AG10803 (cell line): ENCODE measurements at regions not wholly inside any gene's neighbourhood (a gene's known extent, or its start where the extent isn't known, plus 50 kb on each side); places are given as distances from the start of the nearest gene placed in this dataset.

ENCODE experiments used
- DNase-seq: peaks from one replicate; pipeline ENCODE4 v3.0.0; 2010; ENCODE audit warnings: low read depth
- H3K4me3 ChIP-seq: 2 replicates; pipeline ENCODE4 v1.5.1; 2011; ENCODE audit warnings: mild to moderate bottlenecking, low read length, control low read depth
- TF ChIP-seq, protein P1 (sequence below): conservative IDR thresholded peaks from 2 replicates; pipeline ENCODE4 v1.5.1; 2011; ENCODE audit warnings: mild to moderate bottlenecking, low read length, control low read depth, inconsistent platforms

DNA sequence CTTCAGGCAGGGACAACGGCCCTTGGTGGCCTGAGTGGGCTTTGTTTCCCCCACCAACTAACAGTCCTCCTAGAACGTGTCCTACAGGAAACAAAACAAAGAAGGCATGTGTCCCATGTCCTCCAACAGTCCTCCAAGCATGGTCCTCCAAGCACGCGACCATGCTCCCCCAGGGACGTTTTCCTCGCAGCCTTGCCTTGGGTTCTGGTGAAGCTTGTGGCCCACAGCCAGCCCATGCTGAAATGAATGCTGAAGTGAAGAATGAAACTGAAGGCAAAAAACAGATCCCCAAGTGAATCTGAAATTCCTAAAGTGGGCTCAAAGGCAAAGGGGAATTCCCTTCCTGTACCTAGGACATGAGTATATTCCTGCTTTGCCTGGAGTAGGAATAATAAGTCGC, 176.6 kb downstream of the JCAD start:
- H3K4me3 ChIP-seq = no peak overlapping the region
- TF ChIP-seq, protein P1, sequence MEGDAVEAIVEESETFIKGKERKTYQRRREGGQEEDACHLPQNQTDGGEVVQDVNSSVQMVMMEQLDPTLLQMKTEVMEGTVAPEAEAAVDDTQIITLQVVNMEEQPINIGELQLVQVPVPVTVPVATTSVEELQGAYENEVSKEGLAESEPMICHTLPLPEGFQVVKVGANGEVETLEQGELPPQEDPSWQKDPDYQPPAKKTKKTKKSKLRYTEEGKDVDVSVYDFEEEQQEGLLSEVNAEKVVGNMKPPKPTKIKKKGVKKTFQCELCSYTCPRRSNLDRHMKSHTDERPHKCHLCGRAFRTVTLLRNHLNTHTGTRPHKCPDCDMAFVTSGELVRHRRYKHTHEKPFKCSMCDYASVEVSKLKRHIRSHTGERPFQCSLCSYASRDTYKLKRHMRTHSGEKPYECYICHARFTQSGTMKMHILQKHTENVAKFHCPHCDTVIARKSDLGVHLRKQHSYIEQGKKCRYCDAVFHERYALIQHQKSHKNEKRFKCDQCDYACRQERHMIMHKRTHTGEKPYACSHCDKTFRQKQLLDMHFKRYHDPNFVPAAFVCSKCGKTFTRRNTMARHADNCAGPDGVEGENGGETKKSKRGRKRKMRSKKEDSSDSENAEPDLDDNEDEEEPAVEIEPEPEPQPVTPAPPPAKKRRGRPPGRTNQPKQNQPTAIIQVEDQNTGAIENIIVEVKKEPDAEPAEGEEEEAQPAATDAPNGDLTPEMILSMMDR = no peak
- no peak for DNase-seq

DNA sequence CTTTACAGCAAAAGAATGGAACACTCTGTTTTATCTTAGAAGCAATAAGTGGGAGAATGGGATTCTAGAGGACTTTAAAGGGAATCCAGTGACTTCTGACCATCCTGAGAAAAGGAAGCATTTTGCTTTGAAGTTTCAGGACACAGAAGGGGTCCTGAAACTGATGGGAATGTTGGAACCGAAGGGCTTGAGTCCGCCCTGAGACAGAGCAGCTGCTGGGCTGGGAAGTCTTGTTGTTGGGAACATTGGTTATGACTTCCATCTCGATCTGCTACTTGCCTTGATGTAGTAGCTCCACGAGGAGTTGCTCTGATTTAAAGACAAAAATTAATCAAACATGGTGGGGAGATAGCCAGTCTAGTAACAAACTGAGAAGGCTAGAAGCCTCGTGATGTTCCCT, 177.6 kb downstream of the JCAD start:
- DNase-seq = no peak
- H3K4me3 ChIP-seq = no peak overlapping the region
- TF ChIP-seq, protein P1 = no peak

GRCh38 chr10:29881336-29881771, 178.0 kb downstream of the JCAD start:
- DNase-seq = no peak
- no peak overlapping the region for H3K4me3 ChIP-seq
- TF ChIP-seq, protein P1 = no peak

GRCh38 chr10:29880856-29881255, 178.5 kb downstream of the JCAD start:
- no peak for DNase-seq
- TF ChIP-seq, protein P1 = no peak
- no peak overlapping the region for H3K4me3 ChIP-seq

- H3K4me3 ChIP-seq = no peak overlapping the region
- TF ChIP-seq, protein P1 = no peak
- DNase-seq = no peak
These were observed 179.5 kb downstream of the JCAD start for GRCh38 chr10:29879862-29880261.

- H3K4me3 ChIP-seq = no peak overlapping the region
- TF ChIP-seq, protein P1 = no peak
- DNase-seq = no peak
These were observed 180.9 kb downstream of the JCAD start for GRCh38 chr10:29878492-29878891.

DNA sequence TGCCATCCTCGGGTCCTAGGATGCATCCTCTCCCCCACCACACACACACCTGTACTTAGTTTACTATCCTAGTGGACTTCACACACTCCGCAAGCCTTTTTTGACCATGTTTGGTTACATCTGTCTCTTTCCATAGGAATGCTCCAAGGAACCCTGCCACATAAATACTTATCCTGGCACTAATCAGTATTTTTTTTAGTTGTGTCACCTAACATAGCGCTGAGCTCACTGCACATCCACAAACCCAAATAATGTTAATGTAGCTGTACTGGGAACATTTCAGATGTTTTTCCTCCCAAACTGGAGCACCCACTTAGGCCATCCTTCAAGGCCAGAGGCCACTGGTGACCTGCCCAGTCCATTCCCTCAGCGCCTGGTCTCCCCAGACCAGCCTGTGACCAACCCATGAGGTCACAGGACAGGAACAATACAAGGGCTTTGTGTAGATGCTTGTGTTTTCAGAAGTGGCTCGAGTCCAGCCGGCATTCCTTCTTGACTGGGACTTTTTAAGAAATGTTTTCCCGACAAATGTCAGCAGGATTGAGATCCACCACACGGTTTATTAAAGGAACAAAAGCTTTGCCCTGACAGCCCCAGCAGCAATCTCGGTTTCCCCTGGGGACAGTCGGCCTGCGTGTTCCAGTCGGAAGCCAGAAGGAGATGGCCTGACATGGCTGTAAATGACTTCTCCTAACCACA, 181.4 kb downstream of the JCAD start:
- DNase-seq = no peak
- no peak overlapping the region for H3K4me3 ChIP-seq
- TF ChIP-seq, protein P1 = no peak
